K562 (cell line): ENCODE measurements at regions not wholly inside any gene's neighbourhood (a gene's known extent, or its start where the extent isn't known, plus 50 kb on each side); places are given as distances from the start of the nearest gene placed in this dataset.

Source experiments
- CBFB ChIP-seq: sonication (generic); formaldehyde crosslinking; IDR thresholded peaks from 2 replicates; pipeline ENCODE4 v1.4.0; 2020; ENCODE audit warnings: mild to moderate bottlenecking, missing genetic modification reagents
- CCNT2 ChIP-seq: IDR thresholded peaks from 2 replicates; pipeline ENCODE4 v1.6.1; 2011; ENCODE audit warnings: borderline replicate concordance, low read depth, mild to moderate bottlenecking, moderate library complexity, mixed read lengths, low read length; ENCODE audit not compliant: insufficient read length; ENCODE audit errors: extremely low read depth
- FOXP1 ChIP-seq: sonication (generic); formaldehyde crosslinking; IDR thresholded peaks from 2 replicates; pipeline ENCODE4 v1.8.0; 2022; ENCODE audit warnings: mild to moderate bottlenecking, missing genetic modification reagents
- RBM39 ChIP-seq: fragments of 200-400 bp; formaldehyde crosslinking; optimal IDR thresholded peaks from 2 replicates; pipeline ENCODE3; 2018; ENCODE audit warnings: low read depth, low read length
- RFX7 ChIP-seq: fragments of 250-450 bp; sonication (Bioruptor Pico); IDR thresholded peaks from 2 replicates; pipeline ENCODE4 v1.5.1; 2021; ENCODE audit warnings: mild to moderate bottlenecking
- SMARCC2 ChIP-seq: fragments of 450-650 bp; IDR thresholded peaks from 2 replicates; pipeline ENCODE4 v1.6.1; 2017; ENCODE audit warnings: antibody characterized with exemption, moderate library complexity, mild to moderate bottlenecking, low read depth
- TRIM24 ChIP-seq, 2 experiments: fragments of 450-650 bp; IDR thresholded peaks; 2 replicates each; pipeline ENCODE4 v1.6.1; 2016
- ZNF695 ChIP-seq: fragments of 450-650 bp; formaldehyde crosslinking; IDR thresholded peaks from 2 replicates; pipeline ENCODE4 v1.4.0; 2020; ENCODE audit warnings: mild to moderate bottlenecking, moderate library complexity
- TF ChIP-seq, protein P1 (sequence below), 2 experiments: fragments of 450-650 bp; IDR thresholded peaks; 2 replicates each; pipeline ENCODE4 v1.6.1; 2016; ENCODE audit warnings: mild to moderate bottlenecking in 2 of 2, borderline replicate concordance in 1 of 2, low read depth in 1 of 2, moderate library complexity in 1 of 2
- TF ChIP-seq, protein P2 (sequence below): sonication (generic); formaldehyde crosslinking; IDR thresholded peaks from 2 replicates; pipeline ENCODE4 v1.8.0; 2022; ENCODE audit warnings: mild to moderate bottlenecking, missing genetic modification reagents, borderline replicate concordance

DNA sequence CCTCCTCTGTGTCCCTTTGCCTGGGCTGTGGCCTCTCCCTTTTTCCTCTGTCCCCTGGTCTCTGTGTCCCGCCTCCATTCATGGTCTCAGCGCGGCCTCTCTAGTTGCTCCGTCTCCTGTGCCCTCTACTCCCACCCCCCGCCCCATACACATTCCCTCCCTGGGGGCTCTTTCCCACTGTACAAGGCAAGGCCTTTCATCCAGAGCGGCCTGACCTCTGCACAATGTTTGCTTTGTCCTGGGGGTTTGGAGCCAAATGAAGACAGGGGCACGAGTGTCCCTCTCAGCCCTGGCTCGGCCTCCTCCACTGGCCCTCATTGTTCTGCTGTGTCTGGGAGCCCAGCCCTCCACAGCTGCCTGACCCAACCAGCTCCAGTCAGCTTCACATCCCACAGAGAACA, 678.6 kb downstream of the BCL11B start (continued):
- TF ChIP-seq, protein P1, sequence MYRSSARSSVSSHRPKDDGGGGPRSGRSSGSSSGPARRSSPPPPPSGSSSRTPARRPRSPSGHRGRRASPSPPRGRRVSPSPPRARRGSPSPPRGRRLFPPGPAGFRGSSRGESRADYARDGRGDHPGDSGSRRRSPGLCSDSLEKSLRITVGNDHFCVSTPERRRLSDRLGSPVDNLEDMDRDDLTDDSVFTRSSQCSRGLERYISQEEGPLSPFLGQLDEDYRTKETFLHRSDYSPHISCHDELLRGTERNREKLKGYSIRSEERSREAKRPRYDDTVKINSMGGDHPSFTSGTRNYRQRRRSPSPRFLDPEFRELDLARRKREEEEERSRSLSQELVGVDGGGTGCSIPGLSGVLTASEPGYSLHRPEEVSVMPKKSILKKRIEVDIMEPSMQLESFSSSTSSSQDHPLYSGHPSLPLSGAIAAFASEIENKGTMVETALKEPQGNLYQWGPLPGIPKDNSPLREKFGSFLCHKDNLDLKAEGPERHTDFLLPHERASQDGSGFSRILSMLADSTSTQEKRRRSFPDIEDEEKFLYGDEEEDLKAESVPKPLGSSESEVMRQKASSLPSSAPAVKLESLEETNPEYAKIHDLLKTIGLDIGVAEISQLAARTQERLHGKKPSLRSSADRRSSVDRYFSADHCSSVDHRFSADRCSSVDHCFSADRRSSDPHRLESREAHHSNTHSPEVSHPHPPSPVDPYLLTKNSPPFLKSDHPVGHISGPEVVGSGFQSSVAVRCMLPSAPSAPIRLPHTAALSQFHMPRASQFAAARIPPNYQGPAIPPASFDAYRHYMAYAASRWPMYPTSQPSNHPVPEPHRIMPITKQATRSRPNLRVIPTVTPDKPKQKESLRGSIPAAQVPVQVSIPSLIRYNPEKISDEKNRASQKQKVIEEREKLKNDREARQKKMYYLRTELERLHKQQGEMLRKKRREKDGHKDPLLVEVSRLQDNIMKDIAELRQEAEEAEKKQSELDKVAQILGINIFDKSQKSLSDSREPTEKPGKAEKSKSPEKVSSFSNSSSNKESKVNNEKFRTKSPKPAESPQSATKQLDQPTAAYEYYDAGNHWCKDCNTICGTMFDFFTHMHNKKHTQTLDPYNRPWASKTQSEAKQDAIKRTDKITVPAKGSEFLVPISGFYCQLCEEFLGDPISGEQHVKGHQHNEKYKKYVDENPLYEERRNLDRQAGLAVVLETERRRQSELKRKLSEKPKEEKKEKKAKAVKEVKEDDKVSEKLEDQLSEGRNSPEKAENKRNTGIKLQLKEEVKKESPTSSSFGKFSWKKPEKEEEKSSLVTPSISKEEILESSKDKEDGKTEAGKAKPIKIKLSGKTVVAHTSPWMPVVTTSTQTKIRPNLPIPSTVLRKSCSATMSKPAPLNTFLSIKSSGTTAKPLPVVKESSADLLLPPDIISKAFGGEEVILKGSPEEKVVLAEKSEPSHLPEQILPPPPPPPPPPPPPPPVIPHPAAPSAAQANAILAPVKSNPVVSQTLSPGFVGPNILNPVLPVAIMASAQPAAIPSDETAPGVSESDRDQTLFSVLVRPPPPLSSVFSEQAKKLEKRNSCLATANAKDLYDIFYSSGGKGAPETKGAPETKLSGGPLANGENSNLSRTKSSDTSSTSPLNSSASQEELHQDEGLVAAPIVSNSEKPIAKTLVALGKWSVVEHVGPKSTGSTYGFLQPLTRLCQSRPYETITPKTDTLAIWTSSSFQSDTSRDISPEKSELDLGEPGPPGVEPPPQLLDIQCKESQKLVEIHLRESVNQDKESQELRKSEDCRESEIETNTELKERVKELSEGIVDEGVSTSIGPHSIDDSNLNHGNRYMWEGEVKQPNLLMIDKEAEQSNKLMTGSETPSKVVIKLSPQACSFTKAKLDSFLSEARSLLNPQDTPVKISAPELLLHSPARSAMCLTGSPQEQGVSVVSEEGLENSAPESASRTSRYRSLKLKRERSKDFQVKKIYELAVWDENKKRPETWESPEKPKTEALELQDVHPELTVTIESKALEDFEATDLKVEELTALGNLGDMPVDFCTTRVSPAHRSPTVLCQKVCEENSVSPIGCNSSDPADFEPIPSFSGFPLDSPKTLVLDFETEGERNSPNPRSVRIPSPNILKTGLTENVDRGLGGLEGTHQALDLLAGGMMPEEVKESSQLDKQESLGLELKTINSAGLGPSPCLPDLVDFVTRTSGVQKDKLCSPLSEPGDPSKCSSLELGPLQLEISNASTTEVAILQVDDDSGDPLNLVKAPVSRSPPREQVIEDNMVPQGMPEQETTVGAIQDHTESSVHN (IDR thresholded peaks at IDR 0.05; ENCODE audit: borderline replicate concordance in 1 of 2, low read depth in 1 of 2): no peak
- no peak for TF ChIP-seq FOXP1 (CRISPR knock-in tag)
- no peak for TF ChIP-seq RFX7
- TF ChIP-seq RBM39: no peak
- no peak for TF ChIP-seq ZNF695 (CRISPR knock-in tag)
- no peak for TF ChIP-seq TRIM24 (IDR thresholded peaks at IDR 0.05)
- TF ChIP-seq CBFB: no peak
- TF ChIP-seq, protein P2, sequence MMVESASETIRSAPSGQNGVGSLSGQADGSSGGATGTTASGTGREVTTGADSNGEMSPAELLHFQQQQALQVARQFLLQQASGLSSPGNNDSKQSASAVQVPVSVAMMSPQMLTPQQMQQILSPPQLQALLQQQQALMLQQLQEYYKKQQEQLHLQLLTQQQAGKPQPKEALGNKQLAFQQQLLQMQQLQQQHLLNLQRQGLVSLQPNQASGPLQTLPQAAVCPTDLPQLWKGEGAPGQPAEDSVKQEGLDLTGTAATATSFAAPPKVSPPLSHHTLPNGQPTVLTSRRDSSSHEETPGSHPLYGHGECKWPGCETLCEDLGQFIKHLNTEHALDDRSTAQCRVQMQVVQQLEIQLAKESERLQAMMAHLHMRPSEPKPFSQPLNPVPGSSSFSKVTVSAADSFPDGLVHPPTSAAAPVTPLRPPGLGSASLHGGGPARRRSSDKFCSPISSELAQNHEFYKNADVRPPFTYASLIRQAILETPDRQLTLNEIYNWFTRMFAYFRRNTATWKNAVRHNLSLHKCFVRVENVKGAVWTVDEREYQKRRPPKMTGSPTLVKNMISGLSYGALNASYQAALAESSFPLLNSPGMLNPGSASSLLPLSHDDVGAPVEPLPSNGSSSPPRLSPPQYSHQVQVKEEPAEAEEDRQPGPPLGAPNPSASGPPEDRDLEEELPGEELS: no peak
- no peak for TF ChIP-seq CCNT2
- no peak for TF ChIP-seq SMARCC2
